ENCODE measurements at regions not wholly inside any gene's neighbourhood (a gene's known extent, or its start where the extent isn't known, plus 50 kb on each side); places are given as distances from the start of the nearest gene placed in this dataset.

DNA sequence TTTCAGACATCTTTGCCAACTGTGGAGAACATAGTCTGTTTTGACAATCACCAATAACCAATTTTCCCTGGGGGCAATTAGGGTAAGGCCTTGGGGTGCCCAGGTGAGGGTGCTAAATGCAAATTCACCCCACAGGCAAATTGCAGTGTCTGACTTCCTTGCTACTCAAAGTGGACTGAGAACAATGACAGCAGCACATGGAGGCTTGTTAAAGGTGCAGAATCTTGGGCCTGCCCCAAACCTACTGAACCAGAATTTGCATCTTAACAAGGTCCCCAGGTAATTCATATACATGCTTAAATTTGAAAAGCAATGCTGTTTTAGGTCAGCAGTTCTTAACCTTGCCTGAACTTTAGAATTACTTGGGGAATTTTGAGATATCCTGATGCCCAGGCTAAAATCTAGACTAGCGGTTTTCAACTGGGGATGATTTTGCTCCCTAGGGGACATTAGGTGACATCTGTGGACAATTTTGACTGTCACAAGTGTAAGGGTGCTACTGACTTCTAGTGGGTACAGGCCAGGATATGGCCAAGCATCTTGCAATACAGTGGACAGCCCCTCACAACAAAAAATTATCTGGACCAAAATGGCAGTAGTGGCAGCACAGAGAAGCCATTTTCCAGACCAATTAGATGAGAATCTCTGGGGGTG, 80.2 kb upstream of the GCFC2 start:
- DNase-seq: no peak

DNA sequence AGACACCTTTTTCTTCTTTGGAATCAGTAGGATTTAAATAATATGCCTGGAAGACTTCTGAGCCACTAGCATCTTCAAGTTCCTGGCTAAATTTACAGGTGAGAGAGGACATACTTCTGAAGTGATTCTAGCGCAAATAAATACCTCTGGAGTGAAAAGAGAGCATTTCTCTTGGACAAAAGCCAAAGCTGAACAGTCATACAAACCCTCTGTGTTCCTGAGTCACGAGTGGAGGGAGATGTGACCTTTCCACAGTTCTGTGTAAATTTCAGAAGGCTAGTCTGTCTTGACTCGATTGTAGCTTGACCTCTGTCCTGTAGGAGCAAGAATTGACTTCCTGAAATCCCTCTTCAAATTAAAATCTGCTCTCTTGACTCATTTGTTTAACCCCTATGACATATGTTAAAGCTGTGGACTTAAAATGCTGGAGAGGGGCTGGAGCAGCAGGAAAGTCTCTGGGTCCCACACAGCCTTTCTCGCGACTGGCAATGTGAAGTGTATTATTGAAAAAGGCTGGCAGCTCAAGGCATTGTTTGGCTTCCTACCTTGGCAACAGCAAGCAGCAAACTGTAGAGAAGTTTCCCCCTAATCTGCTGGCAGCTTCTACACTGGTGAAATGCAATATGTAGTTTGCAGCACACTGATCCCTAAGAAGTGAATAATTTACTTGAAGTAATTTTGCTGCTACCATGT, 79.6 kb upstream of the GCFC2 start:
- DNase-seq: no peak

DNA sequence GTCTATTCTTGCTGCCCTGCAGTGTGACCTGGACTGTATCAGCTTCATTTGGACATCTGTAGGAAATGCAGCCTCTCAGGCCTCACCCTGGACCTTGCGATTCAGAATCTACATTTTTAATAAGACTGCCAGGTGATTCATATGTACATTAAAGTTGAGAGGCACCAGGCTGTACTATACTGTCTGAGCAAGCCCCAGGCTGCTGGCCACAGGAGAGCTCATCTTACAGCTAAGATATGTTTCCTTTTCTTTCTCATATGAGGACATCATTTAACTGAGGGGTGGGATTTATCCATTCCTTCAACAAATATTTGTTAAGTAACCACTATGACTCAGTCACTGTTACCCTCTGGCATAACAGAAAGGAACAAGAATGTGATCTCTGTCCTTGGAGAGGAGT, 78.2 kb upstream of the GCFC2 start:
- no peak for DNase-seq

DNA sequence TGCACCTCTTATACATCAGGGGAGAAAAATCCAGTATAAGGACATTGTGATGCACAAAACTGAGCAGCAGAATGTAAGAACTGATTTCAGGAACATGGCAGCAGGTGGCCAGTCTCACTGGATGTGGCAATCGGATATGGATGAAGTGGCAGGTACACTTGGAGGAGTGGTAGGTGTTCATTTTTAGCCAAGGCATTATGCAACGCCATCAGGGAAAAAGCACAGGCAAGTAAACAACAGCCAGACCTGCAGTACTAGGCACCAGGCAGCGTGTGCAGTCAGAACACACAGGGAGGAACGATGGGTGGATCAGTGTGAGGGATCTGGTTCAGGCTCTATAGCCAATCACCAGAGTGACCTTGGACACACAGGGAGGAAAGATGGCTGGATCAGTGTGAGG, 77.4 kb upstream of the GCFC2 start:
- DNase-seq: no peak

DNA sequence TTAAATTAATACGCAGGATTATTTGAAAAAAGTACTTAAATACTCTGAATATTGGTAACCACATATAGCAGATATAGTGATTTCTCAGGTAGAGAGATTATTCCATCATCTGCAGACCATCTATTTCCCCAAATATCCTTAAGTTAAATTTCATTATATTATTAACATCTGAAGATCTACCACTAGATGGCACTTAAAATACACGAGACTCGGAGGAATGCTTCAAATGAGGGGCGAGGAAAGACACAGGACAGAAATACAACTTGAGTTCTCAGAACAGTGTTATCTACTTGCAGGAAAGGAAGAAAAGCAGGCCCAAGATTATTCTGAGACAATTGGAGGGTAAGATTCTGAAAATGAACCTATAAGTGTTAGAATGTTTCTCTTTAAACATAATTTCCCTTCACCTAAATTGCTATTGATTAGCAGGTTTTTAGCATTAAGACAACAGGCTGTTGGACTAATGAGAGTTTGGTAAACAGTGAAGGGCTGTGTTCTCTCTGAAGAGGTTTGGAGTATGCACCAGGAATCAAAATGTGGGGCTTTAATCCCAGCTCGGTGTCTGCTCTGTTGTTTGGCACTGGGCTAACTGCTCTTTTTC, 76.9 kb upstream of the GCFC2 start:
- no peak for DNase-seq

DNA sequence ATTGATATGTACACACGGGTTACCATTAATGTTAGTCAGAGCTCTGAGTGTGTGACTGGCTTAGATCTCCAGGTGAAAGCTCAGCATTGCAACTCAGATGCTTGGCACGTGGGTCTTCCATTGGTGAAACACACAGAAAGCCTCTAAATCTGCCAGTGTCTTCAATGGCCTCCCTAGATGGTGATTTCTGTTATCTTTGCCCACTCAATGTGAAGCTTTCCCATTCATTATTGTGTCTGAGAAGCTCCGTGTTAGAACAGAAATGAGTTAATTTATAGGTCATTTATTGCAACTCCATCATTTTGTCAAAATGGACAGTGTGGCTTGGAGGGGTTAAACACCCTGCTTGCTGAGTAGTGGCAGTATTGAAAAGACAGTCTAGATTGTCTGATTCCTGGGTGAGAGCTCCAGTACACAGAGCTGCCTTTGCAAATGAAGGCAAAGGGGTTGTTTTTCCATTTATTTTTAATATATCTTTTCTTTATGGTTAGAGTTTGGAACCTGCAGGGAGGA, 64.7 kb upstream of the GCFC2 start:
- DNase-seq: no peak

DNA sequence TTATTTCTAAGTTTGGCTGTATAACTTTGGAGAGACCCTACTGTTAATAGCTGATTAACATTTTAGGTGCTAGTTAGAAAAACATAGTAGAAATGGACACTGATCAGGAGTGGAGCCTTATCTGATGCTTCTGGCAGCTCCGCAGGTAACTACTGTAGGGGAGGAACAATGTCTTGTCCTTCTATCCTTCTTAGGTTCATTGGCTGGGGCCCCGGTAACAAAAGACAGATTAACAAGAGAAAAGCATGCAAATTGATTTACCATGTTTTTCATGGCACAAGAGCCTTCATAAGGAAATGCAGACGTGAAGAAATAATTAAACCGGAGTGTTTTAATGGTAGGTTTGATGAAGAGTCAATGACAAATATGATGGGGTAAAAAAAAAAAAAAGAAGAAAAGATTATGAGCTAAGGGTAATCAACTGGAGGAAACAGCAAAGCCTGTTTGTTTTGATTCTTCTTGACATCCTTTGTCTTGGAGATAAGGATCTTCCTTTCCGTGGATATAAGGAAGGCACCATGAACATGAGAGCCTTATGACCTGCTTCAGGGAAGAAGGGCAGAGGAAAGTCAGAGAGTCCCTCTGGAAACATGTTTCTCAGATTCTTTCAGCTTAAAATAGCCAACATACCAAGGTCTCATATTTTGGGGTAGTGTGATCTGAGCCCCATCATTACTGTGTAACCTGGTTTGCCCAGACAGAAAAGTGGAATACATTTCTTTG, 62.4 kb upstream of the GCFC2 start:
- no peak for DNase-seq

DNA sequence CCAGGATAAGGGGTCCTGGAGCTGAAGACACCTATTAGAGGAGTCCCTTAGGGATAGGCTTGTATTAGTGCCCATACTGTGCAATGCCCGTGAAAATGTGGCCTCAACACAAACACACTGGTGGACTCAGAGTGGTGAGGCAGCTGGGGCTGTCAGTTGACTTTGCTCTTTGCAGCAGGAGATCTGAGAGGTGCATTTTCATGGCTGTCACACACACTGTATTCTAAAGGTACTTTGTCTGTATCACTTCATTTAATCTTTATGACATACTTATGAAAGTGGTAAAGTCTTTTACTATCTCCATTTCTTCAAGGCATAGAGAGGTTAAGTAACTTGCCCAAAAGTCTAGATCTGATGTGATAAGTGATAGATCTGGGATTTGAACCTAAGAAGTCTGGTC, 55.1 kb upstream of the GCFC2 start:
- DNase-seq: no peak

DNA sequence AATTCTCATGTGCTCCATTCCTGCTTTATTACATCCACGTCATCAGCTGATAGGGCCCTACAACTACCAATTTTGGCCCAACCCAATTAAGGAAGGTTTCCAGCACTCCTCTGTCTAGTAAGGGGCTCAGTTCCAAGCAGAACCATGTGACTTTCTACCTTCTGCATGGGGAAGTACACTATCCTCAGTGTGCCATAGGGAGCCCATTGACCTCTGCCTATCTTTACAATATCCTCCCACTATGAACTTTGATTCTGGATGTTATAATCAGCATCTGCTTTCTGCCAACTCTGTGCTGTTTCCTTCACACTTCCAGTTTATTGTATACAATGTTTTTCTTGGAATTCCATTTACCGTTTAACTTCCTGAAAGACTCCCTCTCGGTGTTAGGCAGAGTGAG, 53.9 kb upstream of the GCFC2 start:
- no peak for DNase-seq

Measured in NCI-H1436 treated with DMSO at 0.1 percent for 48 hours (cell line).